ENCODE measurements at regions not wholly inside any gene's neighbourhood (a gene's known extent, or its start where the extent isn't known, plus 50 kb on each side); places are given as distances from the start of the nearest gene placed in this dataset.

DNA sequence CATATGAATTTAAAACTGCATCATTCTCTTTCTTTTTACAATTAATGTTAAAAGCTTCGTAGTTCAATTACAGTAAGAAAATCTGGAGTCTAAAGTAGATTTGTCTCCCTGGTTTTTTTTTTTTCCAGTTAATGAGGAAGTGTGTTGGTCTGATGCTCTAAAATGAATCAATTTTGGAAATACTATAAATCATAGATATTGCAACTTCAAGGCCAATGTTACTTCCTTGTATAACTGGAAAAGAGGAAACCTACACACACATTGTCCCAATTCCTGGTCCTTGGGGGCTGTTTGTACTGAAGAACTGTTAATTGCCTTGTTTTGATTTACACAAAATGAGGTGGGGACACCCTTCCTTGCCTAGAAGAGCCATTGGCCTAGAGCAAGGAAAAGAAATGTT is 107.2 kb downstream of the RGS2 start:
- peaks cover 0 to 12% of the 10 kb centered on the region in 2 experiments; a peak in 2 of 5 replicates for H3K27me3 ChIP-seq (ENCODE audit: control insufficient read depth in 2 of 2, insufficient read depth in 2 of 2, low read length in 2 of 2)
- no peaks in the 10 kb centered on the region for H3K4me1 ChIP-seq (replicated peaks in 1 of 2; ENCODE audit: control insufficient read depth in 2 of 2, insufficient read depth in 2 of 2, low read length in 2 of 2)
- H2AFZ ChIP-seq (ENCODE audit: low read depth, low read length) = no peak overlapping the region
- POLR2A ChIA-PET = interaction anchor here (0.9 kb wide), 1 partner anchor 9 kb away, joined by 3 read pairs; no protein-coding TSS in a partner anchor
- TF ChIP-seq ZC3H8 (IDR thresholded peaks at IDR 0.05) = no peak
- TF ChIP-seq JUN (IDR thresholded peaks at IDR 0.05; ENCODE audit: borderline replicate concordance, low read depth, low read length) = no peak
- no peak for TF ChIP-seq JUN (CRISPR knock-in tag; IDR thresholded peaks at IDR 0.05; ENCODE audit: borderline replicate concordance)
- no peak for TF ChIP-seq L3MBTL2 (IDR thresholded peaks at IDR 0.05)
- no peak for TF ChIP-seq ZNF561 (CRISPR knock-in tag; conservative IDR thresholded peaks at IDR 0.05)
- no peak overlapping the region for H3K4me2 ChIP-seq (ENCODE audit: insufficient read depth, low read length)
- no peaks in the 10 kb centered on the region for H3K9me1 ChIP-seq (ENCODE audit: control insufficient read depth, insufficient read depth, low read length)
- intact Hi-C loops (cut with micrococcal nuclease) (no loop called here), in situ Hi-C loops (cut with MboI) (no loop called here)
- ATAC-seq (no peak), DNase-seq (ENCODE audit: extremely low read depth in 1 of 4, low spot score in 3 of 4) (no peak), FAIRE-seq (no peak)
- H3K27ac ChIP-seq (ENCODE audit: extremely low read depth, low read depth, low read length) = no peak overlapping the region
- CTCF ChIA-PET (ENCODE audit: low intra/inter-chr PET ratio) = no interaction called here
- no peaks in the 10 kb centered on the region for H3K36me3 ChIP-seq (ENCODE audit: control insufficient read depth, insufficient read depth, low read length)
- BruUV-seq (replicated peaks) = no TSS peak
- H3K9ac ChIP-seq (ENCODE audit: insufficient read depth in 1 of 2, low read depth in 2 of 2, low read length in 2 of 2) = no peak overlapping the region
- WGBS (ENCODE audit: insufficient coverage, low coverage, missing lambda C conversion rate) = 8% methylated on average over 1 of the region's 1 CpG
- no peaks in the 10 kb centered on the region for H4K20me1 ChIP-seq (replicated peaks; ENCODE audit: control insufficient read depth, insufficient read depth, low read length)
- H3K79me2 ChIP-seq (ENCODE audit: control insufficient read depth, insufficient read depth, low read length) = no peaks in the 10 kb centered on the region
- H3K9me3 ChIP-seq (replicated peaks; ENCODE audit: control insufficient read depth, insufficient read depth, low read depth, low read length) = no peaks in the 10 kb centered on the region
- no peak overlapping the region for H3K4me3 ChIP-seq

DNA sequence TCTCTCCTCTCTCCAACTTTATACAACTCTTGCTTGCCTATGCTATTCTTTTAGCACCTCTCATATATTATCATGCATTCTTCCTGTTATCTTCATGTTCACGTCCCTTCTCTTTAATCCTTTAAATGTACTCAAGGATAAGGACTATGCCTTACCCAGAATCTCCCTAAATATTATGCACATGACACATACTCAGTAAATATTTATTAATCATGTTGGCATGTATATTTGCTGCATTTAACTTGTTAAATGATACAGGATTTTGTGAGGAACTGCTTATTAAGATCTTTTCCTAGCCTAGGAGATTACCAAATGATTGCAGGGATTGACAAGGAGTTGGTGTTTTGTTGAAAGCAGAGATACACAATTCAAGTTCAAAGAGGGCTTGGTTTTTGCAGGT is 109.4 kb downstream of the RGS2 start:
- Histone ChIP-seq H3K79me2 (ENCODE audit: control insufficient read depth, insufficient read depth, low read length) (no peaks in the 10 kb centered on the region), H3K9me3 (replicated peaks; ENCODE audit: control insufficient read depth, insufficient read depth, low read depth, low read length) (no peaks in the 10 kb centered on the region), H3K9me1 (ENCODE audit: control insufficient read depth, insufficient read depth, low read length) (no peaks in the 10 kb centered on the region), H2AFZ (ENCODE audit: low read depth, low read length) (no peak overlapping the region), H3K27me3 (ENCODE audit: control insufficient read depth in 2 of 2, insufficient read depth in 2 of 2, low read length in 2 of 2) (peaks cover 0 to 5% of the 10 kb centered on the region in 2 experiments; a peak in 2 of 5 replicates), H3K9ac (ENCODE audit: insufficient read depth in 1 of 2, low read depth in 2 of 2, low read length in 2 of 2) (no peak overlapping the region), H3K36me3 (ENCODE audit: control insufficient read depth, insufficient read depth, low read length) (no peaks in the 10 kb centered on the region), H3K27ac (ENCODE audit: extremely low read depth, low read depth, low read length) (no peak overlapping the region), H3K4me3 (no peak overlapping the region), H4K20me1 (replicated peaks; ENCODE audit: control insufficient read depth, insufficient read depth, low read length) (no peaks in the 10 kb centered on the region), H3K4me1 (replicated peaks in 1 of 2; ENCODE audit: control insufficient read depth in 2 of 2, insufficient read depth in 2 of 2, low read length in 2 of 2) (no peaks in the 10 kb centered on the region), H3K4me2 (ENCODE audit: insufficient read depth, low read length) (no peak overlapping the region)
- POLR2A ChIA-PET = no interaction called here
- BruUV-seq (replicated peaks) = no TSS peak
- ATAC-seq (no peak), DNase-seq (ENCODE audit: extremely low read depth in 1 of 4, low spot score in 3 of 4) (no peak), FAIRE-seq (no peak)
- intact Hi-C loops (cut with micrococcal nuclease) = no loop called here
- WGBS (ENCODE audit: insufficient coverage, low coverage, missing lambda C conversion rate) = 0% methylated on average over 1 of the region's 1 CpG
- CTCF ChIA-PET (ENCODE audit: low intra/inter-chr PET ratio) = no interaction called here
- in situ Hi-C loops (cut with MboI) = no loop called here
- no peak for TF ChIP-seq RBM22 (IDR thresholded peaks at IDR 0.05; ENCODE audit: low read depth, low read length, poor library complexity, severe bottlenecking)
- TF ChIP-seq ZNF316 (IDR thresholded peaks at IDR 0.05) = no peak
- TF ChIP-seq ZNF436 (CRISPR knock-in tag; IDR thresholded peaks at IDR 0.05) = no peak
- TF ChIP-seq, protein P1, sequence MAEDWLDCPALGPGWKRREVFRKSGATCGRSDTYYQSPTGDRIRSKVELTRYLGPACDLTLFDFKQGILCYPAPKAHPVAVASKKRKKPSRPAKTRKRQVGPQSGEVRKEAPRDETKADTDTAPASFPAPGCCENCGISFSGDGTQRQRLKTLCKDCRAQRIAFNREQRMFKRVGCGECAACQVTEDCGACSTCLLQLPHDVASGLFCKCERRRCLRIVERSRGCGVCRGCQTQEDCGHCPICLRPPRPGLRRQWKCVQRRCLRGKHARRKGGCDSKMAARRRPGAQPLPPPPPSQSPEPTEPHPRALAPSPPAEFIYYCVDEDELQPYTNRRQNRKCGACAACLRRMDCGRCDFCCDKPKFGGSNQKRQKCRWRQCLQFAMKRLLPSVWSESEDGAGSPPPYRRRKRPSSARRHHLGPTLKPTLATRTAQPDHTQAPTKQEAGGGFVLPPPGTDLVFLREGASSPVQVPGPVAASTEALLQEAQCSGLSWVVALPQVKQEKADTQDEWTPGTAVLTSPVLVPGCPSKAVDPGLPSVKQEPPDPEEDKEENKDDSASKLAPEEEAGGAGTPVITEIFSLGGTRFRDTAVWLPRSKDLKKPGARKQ (CRISPR knock-in tag; IDR thresholded peaks at IDR 0.05) = no peak
- TF ChIP-seq RBBP5 (IDR thresholded peaks at IDR 0.05; ENCODE audit: borderline replicate concordance, insufficient read depth, low read length, poor library complexity, severe bottlenecking) = no peak
- no peak for TF ChIP-seq TEAD4 (IDR thresholded peaks at IDR 0.05; ENCODE audit: low read length)
- TF ChIP-seq TEAD4 (CRISPR knock-in tag; IDR thresholded peaks at IDR 0.05; ENCODE audit: borderline replicate concordance) = no peak
- TF ChIP-seq, protein P2, sequence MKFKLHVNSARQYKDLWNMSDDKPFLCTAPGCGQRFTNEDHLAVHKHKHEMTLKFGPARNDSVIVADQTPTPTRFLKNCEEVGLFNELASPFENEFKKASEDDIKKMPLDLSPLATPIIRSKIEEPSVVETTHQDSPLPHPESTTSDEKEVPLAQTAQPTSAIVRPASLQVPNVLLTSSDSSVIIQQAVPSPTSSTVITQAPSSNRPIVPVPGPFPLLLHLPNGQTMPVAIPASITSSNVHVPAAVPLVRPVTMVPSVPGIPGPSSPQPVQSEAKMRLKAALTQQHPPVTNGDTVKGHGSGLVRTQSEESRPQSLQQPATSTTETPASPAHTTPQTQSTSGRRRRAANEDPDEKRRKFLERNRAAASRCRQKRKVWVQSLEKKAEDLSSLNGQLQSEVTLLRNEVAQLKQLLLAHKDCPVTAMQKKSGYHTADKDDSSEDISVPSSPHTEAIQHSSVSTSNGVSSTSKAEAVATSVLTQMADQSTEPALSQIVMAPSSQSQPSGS (CRISPR knock-in tag; IDR thresholded peaks at IDR 0.05) = no peak
- no peak for TF ChIP-seq ATF1 (CRISPR knock-in tag; IDR thresholded peaks at IDR 0.05)
- TF ChIP-seq ATF1 (tag; IDR thresholded peaks at IDR 0.05) = no peak
- TF ChIP-seq CBX1 (IDR thresholded peaks at IDR 0.05; ENCODE audit: low read depth) = no peak

Measured in K562 (cell line).